Fibroblast of lung (primary cell): ENCODE measurements at regions not wholly inside any gene's neighbourhood (a gene's known extent, or its start where the extent isn't known, plus 50 kb on each side); places are given as distances from the start of the nearest gene placed in this dataset.

ENCODE experiments used
- DNase-seq, 2 donors: peaks; one replicate each; pipeline versions ENCODE4 v3.0.0 to v3.0.0-alpha.2; 2010; ENCODE audit warnings: low read depth in 2 of 2
- H2AFZ ChIP-seq: 2 replicates; pipeline ENCODE4 v1.5.1; 2012; ENCODE audit warnings: low read length, control low read depth, inconsistent platforms
- H3K27ac ChIP-seq: 2 replicates; pipeline ENCODE4 v1.5.1; 2011; ENCODE audit warnings: low read length, control low read depth; ENCODE audit not compliant: insufficient read depth
- H3K27me3 ChIP-seq: 2 replicates; pipeline ENCODE4 v1.5.1; 2011; ENCODE audit warnings: mild to moderate bottlenecking, low read length; ENCODE audit not compliant: control insufficient read depth, insufficient read depth
- H3K36me3 ChIP-seq: 2 replicates; pipeline ENCODE4 v1.5.1; 2011; ENCODE audit warnings: low read length; ENCODE audit not compliant: control insufficient read depth, insufficient read depth
- H3K4me1 ChIP-seq: 2 replicates; pipeline ENCODE4 v1.5.1; 2011; ENCODE audit warnings: low read length; ENCODE audit not compliant: control insufficient read depth, insufficient read depth; ENCODE audit errors: extremely low read depth
- H3K4me2 ChIP-seq: 2 replicates; pipeline ENCODE4 v1.5.1; 2011; ENCODE audit warnings: low read length, control low read depth; ENCODE audit not compliant: insufficient read depth; ENCODE audit errors: extremely low read depth
- H3K4me3 ChIP-seq, 4 experiments: fragments of 200-600 bp in 1 of 4; sonication (generic) in 1 of 4; replicated peaks in 1 of 4; 2 replicates each; pipeline ENCODE4 v1.5.1; 2011 to 2016; ENCODE audit warnings: low read length in 4 of 4, low read depth in 3 of 4, mild to moderate bottlenecking in 3 of 4, control low read depth in 2 of 4, inconsistent platforms in 1 of 4, mixed read lengths in 1 of 4; ENCODE audit not compliant: insufficient read depth in 1 of 4; ENCODE audit errors: control extremely low read depth in 1 of 4
- H3K79me2 ChIP-seq: 2 replicates; pipeline ENCODE4 v1.5.1; 2012; ENCODE audit warnings: mild to moderate bottlenecking, low read length, inconsistent platforms; ENCODE audit not compliant: control insufficient read depth, insufficient read depth
- H3K9ac ChIP-seq: 2 replicates; pipeline ENCODE4 v1.5.1; 2011; ENCODE audit warnings: mild to moderate bottlenecking, low read length, control low read depth; ENCODE audit not compliant: insufficient read depth
- H3K9me3 ChIP-seq: 2 replicates; pipeline ENCODE4 v1.5.1; 2012; ENCODE audit warnings: low read depth, low read length; ENCODE audit not compliant: control insufficient read depth, insufficient read depth
- H4K20me1 ChIP-seq: 2 replicates; pipeline ENCODE4 v1.5.1; 2011; ENCODE audit warnings: low read length; ENCODE audit not compliant: control insufficient read depth, insufficient read depth; ENCODE audit errors: extremely low read depth
- EZH2 ChIP-seq: IDR thresholded peaks from 2 replicates; pipeline ENCODE4 v1.5.1; 2012; ENCODE audit warnings: low read length, control low read depth, mild to moderate bottlenecking; ENCODE audit errors: missing control alignments
- TF ChIP-seq, protein P1 (sequence below), 2 donors: IDR thresholded peaks in 1 of 2; conservative IDR thresholded peaks in 1 of 2; 1 replicate in 1 of 2; 2 replicates in 1 of 2; pipeline ENCODE4 v1.5.1; 2011 to 2012; ENCODE audit warnings: low read length in 2 of 2, control low read depth in 1 of 2, inconsistent platforms in 1 of 2, low read depth in 1 of 2, mild to moderate bottlenecking in 1 of 2

- H3K9ac ChIP-seq, result no peak overlapping the region
- H3K36me3 ChIP-seq, result no peaks in the 10 kb centered on the region
- no peak for DNase-seq
- no peaks in the 10 kb centered on the region for H3K79me2 ChIP-seq
- H3K4me3 ChIP-seq, result no peak overlapping the region
- no peak overlapping the region for H2AFZ ChIP-seq
- H3K9me3 ChIP-seq, result no peaks in the 10 kb centered on the region
- TF ChIP-seq, protein P1, sequence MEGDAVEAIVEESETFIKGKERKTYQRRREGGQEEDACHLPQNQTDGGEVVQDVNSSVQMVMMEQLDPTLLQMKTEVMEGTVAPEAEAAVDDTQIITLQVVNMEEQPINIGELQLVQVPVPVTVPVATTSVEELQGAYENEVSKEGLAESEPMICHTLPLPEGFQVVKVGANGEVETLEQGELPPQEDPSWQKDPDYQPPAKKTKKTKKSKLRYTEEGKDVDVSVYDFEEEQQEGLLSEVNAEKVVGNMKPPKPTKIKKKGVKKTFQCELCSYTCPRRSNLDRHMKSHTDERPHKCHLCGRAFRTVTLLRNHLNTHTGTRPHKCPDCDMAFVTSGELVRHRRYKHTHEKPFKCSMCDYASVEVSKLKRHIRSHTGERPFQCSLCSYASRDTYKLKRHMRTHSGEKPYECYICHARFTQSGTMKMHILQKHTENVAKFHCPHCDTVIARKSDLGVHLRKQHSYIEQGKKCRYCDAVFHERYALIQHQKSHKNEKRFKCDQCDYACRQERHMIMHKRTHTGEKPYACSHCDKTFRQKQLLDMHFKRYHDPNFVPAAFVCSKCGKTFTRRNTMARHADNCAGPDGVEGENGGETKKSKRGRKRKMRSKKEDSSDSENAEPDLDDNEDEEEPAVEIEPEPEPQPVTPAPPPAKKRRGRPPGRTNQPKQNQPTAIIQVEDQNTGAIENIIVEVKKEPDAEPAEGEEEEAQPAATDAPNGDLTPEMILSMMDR (conservative IDR thresholded peaks at IDR 0.05 in 1 of 2, IDR thresholded peaks at IDR 0.05 in 1 of 2; ENCODE audit: low read depth in 1 of 2, low read length in 2 of 2), result no peak
- TF ChIP-seq EZH2, result no peak
- no peak overlapping the region for H3K27ac ChIP-seq
- H3K27me3 ChIP-seq, result no peaks in the 10 kb centered on the region
- no peaks in the 10 kb centered on the region for H4K20me1 ChIP-seq
- no peak overlapping the region for H3K4me2 ChIP-seq
- H3K4me1 ChIP-seq, result no peaks in the 10 kb centered on the region
Measured at GRCh38 chr10:131817866-131818509, 82.8 kb upstream of the PPP2R2D start.

DNA sequence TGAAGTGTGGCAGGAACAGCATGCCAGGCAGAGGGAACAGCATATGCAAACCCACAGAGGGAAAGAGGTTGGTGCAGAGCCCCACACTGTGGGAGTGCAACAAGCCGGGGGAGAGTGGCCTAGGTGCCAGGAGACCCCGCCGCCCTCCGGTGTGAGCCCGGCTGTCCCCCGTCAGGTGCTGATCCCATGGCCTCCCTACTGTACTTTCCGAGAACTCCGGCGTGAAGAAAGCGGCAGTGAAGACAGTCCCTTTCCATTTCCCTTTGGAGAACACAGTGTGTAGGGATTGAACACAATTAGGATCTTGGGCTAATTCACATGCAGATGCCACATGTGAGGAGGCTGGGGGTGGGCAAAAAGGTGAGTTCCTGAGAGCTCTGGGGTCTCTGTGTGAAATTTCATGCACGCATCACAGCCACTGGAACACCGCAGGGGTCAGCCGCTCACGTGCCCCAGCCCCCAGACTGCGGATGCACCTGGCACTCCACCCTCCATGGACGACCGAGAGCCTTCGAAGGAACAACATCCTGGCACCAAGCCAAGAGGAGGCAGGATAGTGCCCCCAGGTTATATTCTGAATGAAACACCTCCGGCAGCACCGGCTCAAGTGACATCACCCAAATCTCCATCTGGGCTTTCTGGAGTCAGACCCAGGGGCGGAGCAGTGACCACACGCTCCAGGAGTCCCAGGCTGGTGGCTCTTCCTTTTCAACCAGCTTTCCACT is 82.1 kb upstream of the PPP2R2D start:
- Histone ChIP-seq H3K36me3 (no peaks in the 10 kb centered on the region), H2AFZ (no peak overlapping the region), H3K9me3 (no peaks in the 10 kb centered on the region), H3K27ac (no peak overlapping the region), H3K27me3 (no peaks in the 10 kb centered on the region), H3K4me3 (no peak overlapping the region), H3K79me2 (no peaks in the 10 kb centered on the region), H3K4me1 (no peaks in the 10 kb centered on the region), H3K4me2 (no peak overlapping the region), H4K20me1 (no peaks in the 10 kb centered on the region), H3K9ac (no peak overlapping the region)
- no peak for DNase-seq
- TF ChIP-seq, protein P1 (conservative IDR thresholded peaks at IDR 0.05 in 1 of 2, IDR thresholded peaks at IDR 0.05 in 1 of 2; ENCODE audit: low read depth in 1 of 2, low read length in 2 of 2), result no peak
- no peak for TF ChIP-seq EZH2

DNA sequence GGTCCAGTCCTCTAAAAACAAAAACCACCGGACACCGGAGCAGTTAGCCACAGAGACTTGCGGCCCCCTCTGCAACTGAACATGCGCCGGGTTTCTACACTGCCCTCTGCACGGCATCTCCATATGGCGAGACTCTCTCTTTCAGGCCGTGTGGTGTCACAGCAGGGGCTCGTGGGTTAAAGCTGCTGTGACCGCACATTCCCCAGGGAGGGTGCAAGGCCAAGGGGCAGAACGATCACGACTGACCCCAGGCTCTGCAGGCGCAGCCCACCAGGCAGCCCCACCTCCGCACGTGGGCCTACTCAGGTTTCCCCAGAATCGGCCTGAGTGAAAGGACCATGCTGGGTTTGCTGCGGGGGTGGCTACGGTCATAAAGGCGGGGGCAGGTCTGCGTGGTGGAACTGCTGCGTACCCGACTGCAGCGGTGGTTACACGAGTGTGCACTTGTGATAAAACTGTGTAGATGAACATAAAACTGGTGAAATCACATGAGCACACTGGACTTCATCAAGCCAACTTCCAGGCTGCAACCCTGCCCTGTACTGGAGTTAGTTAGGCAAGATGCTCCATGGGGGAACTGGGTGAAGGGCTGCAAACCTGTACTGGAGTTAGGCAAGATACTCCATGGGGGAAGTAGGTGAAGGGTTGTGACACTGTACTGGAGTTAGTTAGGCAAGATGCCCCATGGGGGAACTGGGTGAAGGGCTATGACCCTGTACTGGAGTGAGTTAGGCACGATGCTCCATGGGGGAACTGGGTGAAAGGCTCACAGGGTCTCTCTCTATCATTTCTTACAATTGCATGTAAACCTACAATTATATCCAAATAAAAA is 81.4 kb upstream of the PPP2R2D start:
- H3K36me3 ChIP-seq, result no peaks in the 10 kb centered on the region
- no peak for TF ChIP-seq EZH2
- H3K79me2 ChIP-seq, result no peaks in the 10 kb centered on the region
- no peaks in the 10 kb centered on the region for H3K9me3 ChIP-seq
- DNase-seq, result no peak
- no peaks in the 10 kb centered on the region for H3K27me3 ChIP-seq
- H3K4me3 ChIP-seq, result no peak overlapping the region
- no peak overlapping the region for H3K27ac ChIP-seq
- no peaks in the 10 kb centered on the region for H4K20me1 ChIP-seq
- no peak overlapping the region for H3K4me2 ChIP-seq
- no peak overlapping the region for H3K9ac ChIP-seq
- H3K4me1 ChIP-seq, result no peaks in the 10 kb centered on the region
- H2AFZ ChIP-seq, result no peak overlapping the region
